Natural killer cell (primary cell): ENCODE measurements at regions not wholly inside any gene's neighbourhood (a gene's known extent, or its start where the extent isn't known, plus 50 kb on each side); places are given as distances from the start of the nearest gene placed in this dataset.

Experiments used
- ATAC-seq, 3 donors: fragments of 150-1000 bp in 2 of 3; fragments of 200-7000 bp in 1 of 3; cut with Tn5 transposase; 1 replicate in 1 of 3; 2 replicates in 2 of 3; pipeline ENCODE4 v1.10.0; 2021; ENCODE audit warnings: mild to moderate bottlenecking in 2 of 3, moderate library complexity in 2 of 3
- DNase-seq, 2 donors: peaks; one replicate each; pipeline versions ENCODE4 v3.0.0 to v3.0.0-alpha.2; 2013 to 2021; ENCODE audit warnings: mixed read lengths in 1 of 2
- H3K27ac ChIP-seq: one replicate; pipeline ENCODE4 v1.5.1; 2013; ENCODE audit warnings: mild to moderate bottlenecking, low read length
- H3K27me3 ChIP-seq: one replicate; pipeline ENCODE4 v1.6.1; 2013; ENCODE audit warnings: low read length; ENCODE audit not compliant: control insufficient read depth, insufficient read depth
- H3K36me3 ChIP-seq: one replicate; pipeline ENCODE4 v1.6.1; 2013; ENCODE audit warnings: low read length; ENCODE audit not compliant: control insufficient read depth, insufficient read depth
- H3K4me1 ChIP-seq: one replicate; pipeline ENCODE4 v1.6.1; 2013; ENCODE audit warnings: low read length; ENCODE audit not compliant: control insufficient read depth, insufficient read depth
- H3K4me3 ChIP-seq: one replicate; pipeline ENCODE4 v1.5.1; 2013; ENCODE audit warnings: low read length
- H3K9me3 ChIP-seq: one replicate; pipeline ENCODE4 v1.6.1; 2013; ENCODE audit warnings: low read length; ENCODE audit not compliant: control insufficient read depth, insufficient read depth
- H3K27ac Mint-ChIP-seq, 2 donors: one replicate each; pipeline ENCODE4 v1.8.0; 2022; ENCODE audit warnings: mild to moderate bottlenecking in 2 of 2, mixed read lengths in 2 of 2, moderate library complexity in 1 of 2
- H3K27me3 Mint-ChIP-seq, 2 donors: one replicate each; pipeline ENCODE4 v1.8.0; 2022; ENCODE audit warnings: low read depth in 2 of 2, mixed read lengths in 2 of 2
- H3K36me3 Mint-ChIP-seq: one replicate; pipeline ENCODE4 v1.8.0; 2022; ENCODE audit warnings: mixed read lengths
- H3K4me1 Mint-ChIP-seq, 2 donors: one replicate each; pipeline ENCODE4 v1.8.0; 2022; ENCODE audit warnings: mixed read lengths in 2 of 2
- H3K4me3 Mint-ChIP-seq: one replicate; pipeline ENCODE4 v1.8.0; 2022; ENCODE audit warnings: mild to moderate bottlenecking, moderate library complexity, mixed read lengths
- H3K9me3 Mint-ChIP-seq, 2 donors: one replicate each; pipeline ENCODE4 v1.8.0; 2022; ENCODE audit warnings: mixed read lengths in 2 of 2
- CTCF ChIP-seq: fragments of 200-600 bp; IDR thresholded peaks from one replicate; pipeline ENCODE4 v1.8.0; 2022; ENCODE audit warnings: antibody characterized with exemption
- WGBS: methylation state at CpG from one replicate; pipeline ENCODE4 v1.1.7; 2013; ENCODE audit warnings: missing lambda C conversion rate; ENCODE audit not compliant: insufficient coverage; 5-methylcytosine and 5-hydroxymethylcytosine counted together
- intact Hi-C: fragments of 100-400 bp; cut with micrococcal nuclease; formaldehyde crosslinking; loops from one replicate; pipeline ENCODE4 v1.14.2; 2022

GRCh38 chr7:12847001-12847400, 159.6 kb downstream of the ARL4A start:
- no peaks in the 10 kb centered on the region for H3K27me3 Mint-ChIP-seq
- H3K4me3 Mint-ChIP-seq: no peak overlapping the region
- DNase-seq (no peak), ATAC-seq (no peak)
- WGBS: 60% methylated on average over 1 of the region's 1 CpG
- no peak overlapping the region for H3K27ac ChIP-seq
- intact Hi-C loops: no loop called here
- H3K9me3 ChIP-seq: peaks cover 3% of the 10 kb centered on the region
- H3K9me3 Mint-ChIP-seq: peaks cover 15 to 20% of the 10 kb centered on the region in 2 donors
- H3K27me3 ChIP-seq: no peaks in the 10 kb centered on the region
- H3K4me1 Mint-ChIP-seq: no peaks in the 10 kb centered on the region
- H3K4me3 ChIP-seq: no peak overlapping the region
- H3K36me3 Mint-ChIP-seq: no peaks in the 10 kb centered on the region
- H3K27ac Mint-ChIP-seq: no peak overlapping the region
- H3K4me1 ChIP-seq: no peaks in the 10 kb centered on the region
- H3K36me3 ChIP-seq: no peaks in the 10 kb centered on the region
- TF ChIP-seq CTCF: no peak

- Mint-ChIP-seq H3K9me3 (peaks cover 6 to 10% of the 10 kb centered on the region in 2 donors), H3K36me3 (no peaks in the 10 kb centered on the region)
- no peak for TF ChIP-seq CTCF
These were observed 163.7 kb downstream of the ARL4A start for GRCh38 chr7:12851142-12851541.

GRCh38 chr7:12851841-12852240, 164.4 kb downstream of the ARL4A start:
- Histone ChIP-seq H3K27me3 (no peaks in the 10 kb centered on the region), H3K9me3 (peaks cover 3% of the 10 kb centered on the region), H3K36me3 (no peaks in the 10 kb centered on the region), H3K27ac (no peak overlapping the region), H3K4me1 (no peaks in the 10 kb centered on the region), H3K4me3 (no peak overlapping the region)
- no peak for TF ChIP-seq CTCF
- no CpG with 5 or more reads among the region's 3 CpGs for WGBS
- no peak overlapping the region for H3K4me3 Mint-ChIP-seq
- H3K36me3 Mint-ChIP-seq: no peaks in the 10 kb centered on the region
- intact Hi-C loops: no loop called here
- H3K27ac Mint-ChIP-seq: no peak overlapping the region
- H3K27me3 Mint-ChIP-seq: no peaks in the 10 kb centered on the region
- no peak for DNase-seq
- H3K4me1 Mint-ChIP-seq: no peaks in the 10 kb centered on the region
- peaks cover 6 to 10% of the 10 kb centered on the region in 2 donors for H3K9me3 Mint-ChIP-seq
- no peak for ATAC-seq

More at GRCh38 chr7:12851142-12851541, 163.7 kb downstream of the ARL4A start:
- DNase-seq (no peak), ATAC-seq (no peak)
- H3K36me3 ChIP-seq: no peaks in the 10 kb centered on the region
- H3K9me3 ChIP-seq: peaks cover 3% of the 10 kb centered on the region
- H3K4me3 ChIP-seq: no peak overlapping the region
- intact Hi-C loops: no loop called here
- H3K27me3 Mint-ChIP-seq: no peaks in the 10 kb centered on the region
- no peak overlapping the region for H3K27ac Mint-ChIP-seq
- no peak overlapping the region for H3K27ac ChIP-seq
- WGBS: 68% methylated on average over 2 of the region's 3 CpGs
- no peak overlapping the region for H3K4me3 Mint-ChIP-seq
- H3K4me1 ChIP-seq: no peaks in the 10 kb centered on the region
- no peaks in the 10 kb centered on the region for H3K27me3 ChIP-seq
- no peaks in the 10 kb centered on the region for H3K4me1 Mint-ChIP-seq

GRCh38 chr7:12855036-12855435, 167.6 kb downstream of the ARL4A start:
- no peak overlapping the region for H3K4me3 Mint-ChIP-seq
- intact Hi-C loops: no loop called here
- 87% methylated on average over 1 of the region's 4 CpGs for WGBS

More at GRCh38 chr7:12855036-12855435, 167.6 kb downstream of the ARL4A start:
- Histone ChIP-seq H3K4me1 (no peaks in the 10 kb centered on the region), H3K27me3 (no peaks in the 10 kb centered on the region), H3K36me3 (no peaks in the 10 kb centered on the region), H3K27ac (no peak overlapping the region), H3K4me3 (no peak overlapping the region), H3K9me3 (no peaks in the 10 kb centered on the region)
- H3K36me3 Mint-ChIP-seq: no peaks in the 10 kb centered on the region
- no peaks in the 10 kb centered on the region for H3K4me1 Mint-ChIP-seq
- no peaks in the 10 kb centered on the region for H3K27me3 Mint-ChIP-seq
- DNase-seq: no peak
- no peak overlapping the region for H3K27ac Mint-ChIP-seq
- no peak for TF ChIP-seq CTCF
- no peak for ATAC-seq
- peaks cover 2 to 3% of the 10 kb centered on the region in 2 donors for H3K9me3 Mint-ChIP-seq
